ENCODE measurements at regions not wholly inside any gene's neighbourhood (a gene's known extent, or its start where the extent isn't known, plus 50 kb on each side); places are given as distances from the start of the nearest gene placed in this dataset.

GRCh38 chr7:118720632-118721031 is 496.1 kb downstream of the ANKRD7 start:
- no peak overlapping the region for H3K27ac ChIP-seq (ENCODE audit: poor library complexity, severe bottlenecking)
- DNase-seq (ENCODE audit: low spot score) = no peak
- no peaks in the 10 kb centered on the region for H3K4me1 ChIP-seq (ENCODE audit: insufficient read depth, poor library complexity, severe bottlenecking)
- TF ChIP-seq CTCF (IDR thresholded peaks at IDR 0.05; ENCODE audit: poor library complexity, severe bottlenecking) = no peak
- ATAC-seq (ENCODE audit: low read depth) = no peak
- H3K9me3 ChIP-seq (ENCODE audit: severe bottlenecking) = no peaks in the 10 kb centered on the region
- no peaks in the 10 kb centered on the region for H3K36me3 ChIP-seq (ENCODE audit: low read depth)
- no peaks in the 10 kb centered on the region for H3K27me3 ChIP-seq (ENCODE audit: insufficient read depth, poor library complexity, severe bottlenecking)
- H3K4me3 ChIP-seq (ENCODE audit: severe bottlenecking) = no peak overlapping the region

GRCh38 chr7:118731854-118732253 is 507.4 kb downstream of the ANKRD7 start:
- no peaks in the 10 kb centered on the region for H3K4me1 ChIP-seq (ENCODE audit: insufficient read depth, poor library complexity, severe bottlenecking)
- H3K27ac ChIP-seq (ENCODE audit: poor library complexity, severe bottlenecking) = no peak overlapping the region
- no peaks in the 10 kb centered on the region for H3K36me3 ChIP-seq (ENCODE audit: low read depth)
- ATAC-seq (ENCODE audit: low read depth) = no peak; the same call in 2 of the 3 replicates
- DNase-seq (ENCODE audit: low spot score) = no peak
- H3K4me3 ChIP-seq (ENCODE audit: severe bottlenecking) = no peak overlapping the region
- H3K27me3 ChIP-seq (ENCODE audit: insufficient read depth, poor library complexity, severe bottlenecking) = no peaks in the 10 kb centered on the region
- no peak for TF ChIP-seq CTCF (IDR thresholded peaks at IDR 0.05; ENCODE audit: poor library complexity, severe bottlenecking)
- H3K9me3 ChIP-seq (ENCODE audit: severe bottlenecking) = no peaks in the 10 kb centered on the region

DNA sequence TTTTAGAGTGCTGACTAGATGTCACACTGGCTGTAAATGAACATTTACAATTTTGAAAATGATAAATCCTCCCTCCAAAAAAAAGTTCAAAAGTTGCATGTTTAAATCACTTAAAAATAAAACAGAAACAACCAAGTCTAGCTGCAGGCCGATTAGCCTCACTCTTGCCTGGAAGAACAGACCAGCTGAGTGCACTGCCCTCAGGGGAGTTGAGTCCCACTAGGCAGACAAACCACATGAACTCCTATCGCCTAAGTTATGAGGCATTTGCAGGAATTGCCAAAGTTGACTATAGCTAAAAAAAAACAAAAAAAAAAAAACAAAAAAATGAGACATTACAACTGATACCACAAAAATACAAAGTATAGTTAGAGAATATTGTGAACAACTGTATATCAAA is 510.0 kb downstream of the ANKRD7 start:
- Histone ChIP-seq H3K36me3 (ENCODE audit: low read depth) (no peaks in the 10 kb centered on the region), H3K27me3 (ENCODE audit: insufficient read depth, poor library complexity, severe bottlenecking) (no peaks in the 10 kb centered on the region), H3K9me3 (ENCODE audit: severe bottlenecking) (no peaks in the 10 kb centered on the region), H3K27ac (ENCODE audit: poor library complexity, severe bottlenecking) (no peak overlapping the region), H3K4me3 (ENCODE audit: severe bottlenecking) (no peak overlapping the region), H3K4me1 (ENCODE audit: insufficient read depth, poor library complexity, severe bottlenecking) (no peaks in the 10 kb centered on the region)
- DNase-seq (ENCODE audit: low spot score) = no peak
- ATAC-seq (ENCODE audit: low read depth) = no peak
- no peak for TF ChIP-seq CTCF (IDR thresholded peaks at IDR 0.05; ENCODE audit: poor library complexity, severe bottlenecking)

DNA sequence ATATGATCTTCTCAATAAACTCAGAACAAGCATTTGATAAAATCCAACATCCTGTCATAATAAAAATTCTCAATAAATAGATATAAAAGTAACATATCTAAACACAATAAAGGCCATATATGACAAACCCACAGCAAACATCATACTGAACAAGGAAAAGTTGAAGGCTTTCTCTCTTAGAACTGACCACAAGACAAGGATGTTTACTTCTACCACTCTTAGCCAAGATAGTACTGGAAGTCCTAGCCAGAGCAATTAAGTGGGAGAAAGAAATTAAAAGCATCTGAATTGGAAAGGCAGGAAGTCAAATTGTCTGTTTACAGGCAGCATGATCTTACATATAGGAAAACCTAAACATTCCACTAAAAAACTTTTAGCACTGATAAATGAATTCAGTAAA is 510.9 kb downstream of the ANKRD7 start:
- DNase-seq (ENCODE audit: low spot score) (no peak), ATAC-seq (ENCODE audit: low read depth) (no peak)
- H3K36me3 ChIP-seq (ENCODE audit: low read depth) = no peaks in the 10 kb centered on the region
- H3K4me1 ChIP-seq (ENCODE audit: insufficient read depth, poor library complexity, severe bottlenecking) = no peaks in the 10 kb centered on the region
- H3K27me3 ChIP-seq (ENCODE audit: insufficient read depth, poor library complexity, severe bottlenecking) = no peaks in the 10 kb centered on the region
- no peak overlapping the region for H3K27ac ChIP-seq (ENCODE audit: poor library complexity, severe bottlenecking)
- no peak for TF ChIP-seq CTCF (IDR thresholded peaks at IDR 0.05; ENCODE audit: poor library complexity, severe bottlenecking)
- H3K9me3 ChIP-seq (ENCODE audit: severe bottlenecking) = no peaks in the 10 kb centered on the region
- no peak overlapping the region for H3K4me3 ChIP-seq (ENCODE audit: severe bottlenecking)

- Histone ChIP-seq H3K36me3 (ENCODE audit: low read depth) (no peaks in the 10 kb centered on the region), H3K4me3 (ENCODE audit: severe bottlenecking) (no peak overlapping the region), H3K27ac (ENCODE audit: poor library complexity, severe bottlenecking) (no peak overlapping the region), H3K9me3 (ENCODE audit: severe bottlenecking) (no peaks in the 10 kb centered on the region), H3K4me1 (ENCODE audit: insufficient read depth, poor library complexity, severe bottlenecking) (no peaks in the 10 kb centered on the region), H3K27me3 (ENCODE audit: insufficient read depth, poor library complexity, severe bottlenecking) (no peaks in the 10 kb centered on the region)
- ATAC-seq (ENCODE audit: low read depth) = no peak
- no peak for DNase-seq (ENCODE audit: low spot score)
- TF ChIP-seq CTCF (IDR thresholded peaks at IDR 0.05; ENCODE audit: poor library complexity, severe bottlenecking) = no peak
These were observed 513.4 kb downstream of the ANKRD7 start for GRCh38 chr7:118737935-118738334.

All from RWPE2 (cell line).